GM21423 (cell line): ENCODE measurements at regions not wholly inside any gene's neighbourhood (a gene's known extent, or its start where the extent isn't known, plus 50 kb on each side); places are given as distances from the start of the nearest gene placed in this dataset.
"Not testable (repeated sequence)": the region's sequence is repeated elsewhere in the genome, so short reads cannot be mapped to it uniquely, and the experiment has no call there.

Experiments
- ATAC-seq: cut with Tn5 transposase; IDR thresholded peaks from one replicate; pipeline ENCODE4 v1.9.1; 2021; ENCODE audit warnings: mild to moderate bottlenecking, moderate library complexity; ENCODE audit not compliant: unreplicated experiment

DNA sequence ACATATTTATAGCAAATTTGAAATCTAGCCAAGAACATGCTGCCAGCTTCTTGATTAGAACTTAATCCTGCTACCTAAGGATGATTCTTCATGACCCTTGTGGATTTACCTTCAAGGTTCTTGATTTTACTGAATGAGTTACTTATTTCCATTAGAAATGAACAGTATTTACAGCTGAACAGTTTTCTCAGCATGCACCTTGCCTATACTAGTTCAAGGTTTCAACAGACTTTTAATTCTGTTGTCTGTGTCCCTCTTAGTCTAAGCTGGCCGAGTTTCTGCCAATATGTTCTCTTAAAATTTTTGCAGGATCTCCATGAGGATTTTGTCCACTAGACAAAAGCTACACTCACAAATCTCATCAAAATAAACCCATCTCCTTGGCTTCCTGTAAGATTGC, 188.8 kb upstream of the ST8SIA4 start:
- no peak for ATAC-seq

DNA sequence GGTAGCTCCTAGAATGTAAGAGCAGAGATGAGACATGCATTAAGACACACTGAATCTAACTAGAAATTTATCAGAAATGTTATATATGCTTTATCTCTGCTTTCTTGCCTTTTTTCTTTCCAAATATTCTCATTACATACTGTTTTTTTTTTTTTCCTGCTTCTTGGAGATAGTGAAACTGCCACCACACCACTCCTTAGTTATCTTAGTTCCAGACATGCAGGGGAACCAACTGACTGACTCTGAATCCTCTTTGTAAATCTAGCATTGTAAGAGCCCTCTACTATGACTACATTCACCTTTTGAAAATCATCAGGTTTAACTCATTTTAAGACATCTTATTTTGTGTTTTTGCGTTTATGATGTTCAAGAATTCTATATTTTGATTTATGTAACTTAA, 181.3 kb upstream of the ST8SIA4 start:
- ATAC-seq, result no peak

DNA sequence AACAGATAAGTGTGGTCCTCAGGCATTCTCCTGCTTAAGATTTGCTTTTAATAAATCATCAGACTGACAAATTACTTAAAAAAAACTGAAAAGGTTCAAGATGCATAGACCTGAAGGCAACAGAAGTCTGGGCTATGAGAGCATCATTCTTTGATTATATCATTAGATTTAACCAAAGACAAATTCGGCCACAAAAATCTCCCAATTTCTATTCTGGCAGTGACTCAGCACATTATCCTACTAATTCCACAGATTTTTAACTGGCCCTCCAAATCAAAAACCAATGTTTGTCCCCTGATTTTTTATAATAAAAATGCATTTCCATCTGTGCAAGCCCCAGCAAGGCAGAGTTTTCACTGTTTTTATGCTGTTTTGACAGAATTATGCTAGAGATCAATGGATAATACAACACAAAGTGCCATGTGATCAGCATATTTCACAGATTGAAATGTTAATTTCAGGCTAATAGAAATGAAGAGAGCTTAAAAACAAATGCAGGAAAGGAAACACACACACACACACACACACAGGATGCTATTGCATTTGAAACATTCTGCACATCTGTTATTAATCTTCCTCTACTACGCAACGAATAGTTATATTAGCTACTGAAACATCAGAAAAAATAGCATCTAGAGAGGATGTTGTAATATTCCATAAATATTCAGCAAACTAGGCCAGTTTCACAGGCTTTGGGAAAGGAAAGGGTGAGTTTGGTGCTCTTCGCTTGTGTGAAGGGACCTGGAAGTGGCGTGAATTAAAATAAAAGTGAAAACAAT, 177.6 kb upstream of the ST8SIA4 start:
- ATAC-seq, result no peak

DNA sequence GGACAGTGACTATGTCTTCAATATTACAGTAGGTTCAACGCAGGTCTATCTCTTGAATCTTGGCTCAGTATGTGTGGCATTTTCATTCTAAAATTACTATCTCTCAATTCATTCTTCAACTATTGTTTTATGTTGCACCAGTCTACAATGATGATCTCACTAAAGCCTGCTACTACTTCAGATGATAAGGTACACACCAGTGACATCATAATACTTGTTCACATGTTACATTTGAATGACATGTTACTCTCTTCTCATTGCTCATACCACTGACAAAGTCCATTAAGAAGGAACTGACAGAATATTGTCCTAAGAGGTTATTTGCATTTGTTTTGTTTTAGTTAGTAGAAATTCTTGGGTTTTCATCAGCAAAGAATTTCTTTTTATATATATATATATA, 165.2 kb upstream of the ST8SIA4 start:
- ATAC-seq, result no peak

DNA sequence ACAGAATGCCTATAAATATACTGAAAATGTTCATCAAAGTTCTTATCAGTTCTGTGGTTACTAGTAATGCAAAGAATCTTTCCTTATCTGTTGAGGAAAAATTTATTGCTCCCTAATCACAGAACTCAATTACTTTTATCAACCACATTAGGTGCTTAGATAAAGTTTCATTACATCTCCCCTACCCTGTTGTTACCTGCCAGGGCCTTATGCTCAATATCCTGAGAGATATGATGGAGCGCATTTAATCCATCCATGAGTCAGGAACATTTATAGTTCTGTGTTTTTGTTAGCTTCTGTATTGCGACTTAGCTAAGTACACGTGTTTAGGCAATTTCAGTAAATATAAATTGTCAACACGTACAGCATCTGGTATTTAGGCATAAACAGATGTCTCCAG, 164.3 kb upstream of the ST8SIA4 start:
- no peak for ATAC-seq

DNA sequence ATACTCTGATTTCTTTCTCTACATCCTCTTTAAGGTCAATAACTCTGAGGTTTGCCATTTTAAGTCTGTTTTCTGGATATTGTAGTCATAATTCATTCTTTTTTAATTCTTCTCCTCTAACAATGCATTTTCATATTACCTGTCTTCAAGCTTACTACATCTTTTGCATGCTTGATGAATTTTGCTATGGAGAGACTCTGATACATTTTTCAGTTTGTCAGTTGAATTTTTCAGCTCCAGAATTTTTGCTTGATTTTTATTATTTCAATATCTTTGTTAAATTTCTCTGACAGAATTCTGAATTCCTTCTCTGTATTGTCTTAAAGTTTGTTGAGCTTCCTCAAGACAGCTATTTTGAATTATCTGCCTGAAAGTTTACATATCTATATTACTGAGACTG, 159.8 kb upstream of the ST8SIA4 start:
- no peak for ATAC-seq

DNA sequence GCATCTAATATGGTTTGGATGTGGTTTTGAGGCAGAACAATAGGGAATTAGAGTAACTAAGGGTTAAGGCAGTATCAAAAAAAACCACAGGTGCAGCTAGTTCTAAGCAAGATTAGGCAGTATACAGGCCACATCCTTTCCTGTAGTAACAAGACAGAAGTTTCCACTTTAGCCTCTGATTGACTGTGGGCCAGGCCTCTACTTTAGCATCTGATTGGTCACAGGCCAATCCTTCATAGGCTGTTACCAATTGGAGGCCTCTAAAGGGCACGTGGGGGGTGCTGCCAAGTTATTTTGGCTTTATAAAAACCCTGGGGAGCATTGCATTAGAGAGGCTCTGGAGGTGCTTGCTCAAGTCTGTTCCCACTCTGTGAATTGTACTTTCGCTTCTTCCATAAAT, 144.1 kb upstream of the ST8SIA4 start:
- peak; percentile 75 for ATAC-seq

DNA sequence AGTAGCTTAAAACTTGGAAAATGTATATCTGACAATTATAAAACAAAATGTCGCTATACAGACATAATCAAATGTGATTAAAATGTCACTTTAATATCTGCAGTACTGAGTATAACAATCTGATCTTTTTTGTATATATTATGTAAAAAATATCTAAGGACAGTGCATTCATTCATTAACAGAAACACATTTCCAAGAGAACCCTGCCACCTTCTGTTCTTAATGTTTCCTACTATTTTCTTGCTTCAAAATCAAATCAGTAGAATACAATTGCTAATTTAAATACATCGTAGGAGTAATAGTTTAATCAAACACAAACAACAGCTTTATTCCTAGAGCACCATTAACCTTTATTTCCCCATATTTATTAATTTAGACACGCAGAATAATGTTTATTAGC, 142.6 kb upstream of the ST8SIA4 start:
- ATAC-seq, result no peak

DNA sequence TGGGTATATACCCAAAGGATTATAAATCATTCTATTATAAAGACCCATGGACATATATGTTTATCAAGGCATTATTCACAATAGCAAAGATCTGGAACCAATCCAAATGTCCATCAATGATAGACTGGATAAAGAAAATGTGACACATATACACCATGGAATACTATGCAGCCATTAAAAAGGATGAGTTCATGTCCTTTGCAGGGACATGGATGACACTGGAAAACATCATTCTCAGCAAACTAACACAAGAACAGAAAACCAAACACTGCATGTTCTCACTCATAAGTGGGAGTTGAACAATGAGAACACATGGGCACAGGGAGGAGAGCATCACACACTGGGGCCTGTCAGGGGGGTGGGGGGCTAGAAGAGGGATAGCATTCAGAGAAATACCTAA, 136.9 kb upstream of the ST8SIA4 start:
- ATAC-seq, result not testable (repeated sequence)

DNA sequence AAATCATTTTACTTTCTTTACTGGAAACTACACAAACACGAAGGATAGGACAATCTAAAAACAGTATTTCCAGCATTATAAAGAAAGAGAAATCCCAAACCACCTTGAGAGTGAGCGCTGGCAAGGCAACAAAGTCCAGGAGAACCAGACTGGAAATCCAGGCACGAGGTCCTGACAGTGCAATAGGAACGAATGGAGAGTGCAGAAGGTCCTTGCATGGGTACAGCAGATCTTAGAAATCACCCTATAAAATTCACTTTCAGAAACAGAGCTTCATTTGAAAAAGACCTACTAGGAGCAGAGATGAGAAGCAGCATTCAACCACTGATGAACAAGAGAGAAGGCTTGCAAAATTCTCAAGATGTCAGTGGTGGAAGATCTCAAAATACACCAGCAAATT, 133.7 kb upstream of the ST8SIA4 start:
- no peak for ATAC-seq

DNA sequence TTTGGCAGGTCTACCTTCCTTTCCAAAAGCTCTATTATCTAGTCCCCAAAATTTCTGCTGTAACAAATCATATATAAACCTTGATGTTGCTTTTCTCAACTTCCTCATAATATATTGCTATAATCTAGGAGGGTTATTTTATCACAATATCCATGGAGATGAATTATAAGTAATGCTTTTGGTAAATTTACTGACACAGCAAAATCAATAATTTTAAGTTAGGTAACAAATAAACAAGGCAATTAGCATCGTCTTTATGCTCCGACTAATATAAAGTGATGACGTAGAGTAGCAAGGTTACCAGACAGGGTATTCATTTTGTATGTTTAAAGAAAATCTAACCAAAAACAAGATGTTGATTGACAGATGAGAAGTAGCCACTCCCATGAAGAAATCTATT, 132.3 kb upstream of the ST8SIA4 start:
- no peak for ATAC-seq

DNA sequence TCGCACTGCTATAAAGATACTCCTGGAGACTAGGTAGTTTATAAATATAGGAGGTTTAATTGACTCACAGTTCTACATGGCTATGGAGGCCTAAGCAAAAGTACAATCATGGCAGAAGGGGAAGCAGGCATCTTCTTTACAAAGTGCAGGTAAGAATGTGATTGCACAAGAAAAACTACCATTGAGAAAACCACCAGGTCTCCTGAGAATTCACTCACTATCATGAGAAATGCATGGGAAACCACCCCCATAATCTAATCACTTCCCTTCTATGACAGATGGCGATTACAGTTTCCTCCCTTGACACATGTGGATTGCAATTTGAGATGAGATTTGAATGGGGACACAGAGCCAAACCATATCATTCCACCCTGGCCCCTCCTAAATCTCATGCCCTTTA, 121.2 kb upstream of the ST8SIA4 start:
- no peak for ATAC-seq

DNA sequence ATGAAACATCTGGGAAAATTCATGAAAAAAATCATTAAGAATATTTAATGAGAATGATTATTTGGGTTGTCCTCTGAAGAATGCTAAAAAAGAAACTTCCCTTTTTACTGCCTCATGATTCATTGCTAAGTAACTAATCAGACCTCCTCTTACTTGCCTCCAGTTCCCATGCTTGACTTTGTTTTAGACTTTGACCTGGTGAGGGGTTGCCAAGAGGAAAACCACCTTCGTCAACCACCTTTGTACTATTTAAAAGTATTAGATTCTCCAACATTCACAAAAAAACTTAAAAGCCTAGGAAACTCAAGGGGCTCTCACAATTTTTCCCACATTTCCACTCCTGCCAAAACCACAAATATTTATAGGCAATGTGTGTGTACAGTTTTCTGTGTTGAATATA, 115.2 kb upstream of the ST8SIA4 start:
- ATAC-seq, result no peak

DNA sequence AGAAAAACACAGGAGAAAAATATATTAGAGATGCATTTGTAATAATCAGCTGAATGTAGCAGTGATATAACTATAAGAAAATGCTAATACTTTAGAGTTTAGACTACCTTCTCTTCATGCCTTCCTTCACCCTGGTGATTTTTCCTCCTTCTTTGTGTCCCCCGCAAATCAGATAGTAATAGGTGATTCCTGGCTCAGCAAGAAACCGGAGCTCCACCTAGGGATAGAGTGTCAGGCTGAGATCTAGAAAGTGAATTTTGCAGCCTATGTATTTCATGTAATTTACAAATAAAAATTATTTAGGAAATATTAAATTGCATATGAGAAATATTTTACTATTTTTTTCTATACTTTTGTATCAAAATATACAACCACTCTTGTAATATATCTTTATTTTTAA, 109.8 kb upstream of the ST8SIA4 start:
- no peak for ATAC-seq

DNA sequence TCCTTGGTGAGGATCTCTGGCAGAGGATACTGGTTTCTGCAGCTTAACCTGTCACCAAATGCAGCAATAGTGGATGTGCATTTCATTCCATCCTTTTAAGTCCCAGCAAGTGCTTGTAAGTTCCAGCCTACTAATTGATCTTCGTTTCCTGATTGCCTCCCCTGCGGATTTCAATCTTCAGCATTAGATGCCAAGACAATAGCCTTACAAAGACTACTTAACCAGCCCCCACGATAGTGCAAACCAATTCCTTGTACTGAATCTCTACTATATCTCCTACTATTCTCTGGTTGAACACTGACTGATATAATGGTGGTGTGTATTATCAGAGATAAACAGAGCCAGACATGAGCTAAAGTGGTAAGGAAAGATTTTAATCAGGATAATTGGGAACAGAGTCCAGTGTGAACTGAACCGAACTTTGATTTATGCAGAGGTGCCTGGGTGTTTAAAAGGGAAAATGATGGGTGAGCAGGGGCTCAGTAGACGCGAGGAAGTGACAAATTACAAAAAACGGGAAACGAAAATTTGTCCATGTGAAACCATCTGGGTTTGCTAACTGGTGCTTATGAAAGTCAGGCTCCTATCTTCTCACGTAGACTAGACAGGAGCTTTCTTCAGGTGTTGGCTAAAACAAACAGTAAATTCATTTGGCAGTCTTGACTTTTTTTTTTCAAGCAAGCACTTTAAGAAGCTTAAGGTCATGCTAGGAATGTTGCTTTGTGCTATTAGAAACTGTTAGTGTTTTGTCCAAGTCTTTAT, 106.9 kb upstream of the ST8SIA4 start:
- ATAC-seq, result peak; percentile 75

DNA sequence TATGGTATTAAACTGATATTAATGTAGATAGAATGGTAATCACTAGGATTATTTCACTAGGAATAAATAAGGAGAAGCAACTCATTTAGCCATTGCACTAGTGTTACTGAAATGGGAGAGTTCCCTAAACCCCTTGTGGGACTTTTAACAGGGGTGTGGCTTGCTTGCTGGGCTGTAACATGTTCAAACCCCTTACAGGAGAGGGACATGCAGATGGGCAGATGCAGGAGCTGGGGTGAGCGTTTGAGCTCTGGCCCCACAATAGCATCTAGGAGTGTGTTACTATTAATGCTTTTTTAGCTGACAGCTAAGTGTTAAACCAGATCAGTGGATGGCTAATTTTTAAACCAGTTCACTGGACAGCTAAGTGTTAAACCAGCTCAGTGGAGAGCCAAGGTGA, 89.3 kb upstream of the ST8SIA4 start:
- no peak for ATAC-seq

DNA sequence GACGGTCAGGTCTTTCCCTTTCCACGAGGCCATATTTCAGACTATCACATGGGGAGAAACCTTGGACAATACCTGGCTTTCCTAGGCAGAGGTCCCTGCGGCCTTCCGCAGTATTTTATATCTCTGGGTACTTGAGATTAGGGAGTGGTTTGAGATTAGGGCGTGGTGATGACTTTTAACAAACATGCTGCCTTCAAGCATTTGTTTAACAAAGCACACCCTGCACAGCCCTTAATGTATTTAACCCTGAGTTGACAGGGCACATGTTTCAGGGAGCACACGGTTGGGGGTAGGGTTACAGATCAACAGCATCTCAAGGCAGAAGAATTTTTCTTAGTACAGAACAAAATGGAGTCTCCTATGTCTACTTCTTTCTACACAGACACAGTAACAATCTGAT, 80.5 kb upstream of the ST8SIA4 start:
- ATAC-seq, result not testable (repeated sequence)

DNA sequence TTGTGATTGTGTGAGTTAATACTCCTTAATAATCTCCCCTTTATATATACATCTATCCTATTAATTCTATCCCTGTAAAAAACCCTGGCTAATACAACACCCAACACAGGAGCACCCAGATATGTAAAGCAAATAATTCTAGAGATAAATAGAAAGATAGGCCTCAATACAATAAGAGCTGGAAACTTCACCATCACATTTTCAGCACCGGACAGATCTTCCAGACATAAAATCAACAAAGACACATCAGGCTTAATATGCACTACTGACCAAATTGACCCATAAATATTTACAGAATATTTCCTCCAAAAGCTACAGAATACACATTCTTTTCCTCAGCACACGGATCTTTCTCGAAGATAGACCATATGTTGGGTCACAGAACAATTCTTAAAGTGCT, 71.0 kb upstream of the ST8SIA4 start:
- ATAC-seq, result no peak

DNA sequence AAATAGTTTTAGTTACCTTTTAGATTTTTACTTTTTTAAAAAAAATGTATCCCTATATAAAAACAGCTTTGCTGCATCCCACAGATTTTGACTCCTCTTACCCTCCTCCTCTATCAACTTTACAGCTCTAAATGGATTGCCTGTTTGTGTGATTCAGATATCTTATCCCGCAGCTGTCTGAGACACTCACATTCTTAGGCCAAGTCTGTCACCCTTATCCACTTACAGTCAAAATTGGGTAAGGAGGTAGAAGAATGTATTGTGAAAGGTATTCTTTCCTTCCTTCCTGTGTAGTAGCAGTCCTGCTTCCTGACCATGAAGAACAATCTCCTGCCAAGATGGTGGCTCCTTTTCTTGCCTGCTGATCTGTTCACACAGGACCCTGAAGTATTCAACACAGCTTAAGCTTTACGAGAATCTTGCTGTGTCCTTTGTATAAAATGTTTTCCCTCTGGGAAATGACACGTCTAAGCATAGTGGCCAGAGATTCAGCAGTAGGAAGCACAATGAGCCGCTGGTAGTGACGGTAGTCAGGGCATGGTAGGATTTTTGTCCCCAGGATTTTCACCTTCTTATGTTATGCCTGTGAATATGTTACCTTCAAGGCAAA, 67.7 kb upstream of the ST8SIA4 start:
- ATAC-seq, result no peak

DNA sequence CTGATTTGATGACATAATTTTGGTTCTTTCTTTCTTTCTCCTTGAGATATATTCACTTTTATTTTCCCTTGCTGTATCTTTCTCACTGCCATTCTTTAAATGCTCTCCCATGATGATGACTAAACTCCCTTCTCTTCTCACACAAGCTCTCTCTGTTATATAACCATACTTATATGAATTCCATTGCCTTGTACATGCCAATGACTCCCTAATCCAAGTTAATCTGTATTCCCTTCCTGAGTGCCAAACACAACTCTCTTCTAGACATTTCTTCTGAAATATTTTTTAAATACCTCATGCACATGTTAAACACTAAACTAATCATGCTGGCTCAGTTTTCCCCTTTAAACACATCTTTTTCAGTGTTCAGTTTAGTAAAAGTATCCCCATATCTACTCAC, 62.2 kb upstream of the ST8SIA4 start:
- ATAC-seq, result no peak
